HG03354 (cell line): ENCODE measurements at regions not wholly inside any gene's neighbourhood (a gene's known extent, or its start where the extent isn't known, plus 50 kb on each side); places are given as distances from the start of the nearest gene placed in this dataset.
"Not testable (repeated sequence)": the region's sequence is repeated elsewhere in the genome, so short reads cannot be mapped to it uniquely, and the experiment has no call there.

Source experiments
- ATAC-seq: cut with Tn5 transposase; IDR thresholded peaks from one replicate; pipeline ENCODE4 v1.9.1; 2021; ENCODE audit warnings: mild to moderate bottlenecking; ENCODE audit not compliant: unreplicated experiment, poor library complexity, severe bottlenecking

- ATAC-seq, result no peak
These were observed 196.3 kb downstream of the DCDC2C start for GRCh38 chr2:3899536-3900155.

- no peak for ATAC-seq
These were observed 198.8 kb downstream of the DCDC2C start for GRCh38 chr2:3902131-3902530.

- no peak for ATAC-seq
These were observed 200.7 kb downstream of the DCDC2C start for GRCh38 chr2:3904061-3904460.

DNA sequence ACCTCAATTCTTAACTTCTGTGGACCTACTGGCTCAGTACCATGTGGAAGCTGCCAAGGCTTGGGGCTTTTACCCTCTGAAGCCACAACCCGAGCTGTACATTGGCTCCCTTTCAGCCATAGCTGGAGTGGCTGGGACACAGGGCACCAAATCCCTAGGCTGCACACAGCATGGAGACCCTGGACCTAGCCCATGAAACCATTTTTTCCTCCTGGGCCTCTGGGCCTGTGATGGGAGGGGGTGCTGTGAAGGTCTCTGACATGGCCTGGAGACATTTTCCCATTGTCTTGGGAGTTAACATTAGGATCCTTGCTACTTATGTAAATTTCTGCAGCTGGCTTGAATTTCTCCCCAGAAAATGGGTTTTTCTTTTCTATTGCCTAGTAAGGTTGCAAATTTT, 205.1 kb downstream of the DCDC2C start:
- not testable (repeated sequence) for ATAC-seq

- no peak for ATAC-seq
These were observed 208.6 kb downstream of the DCDC2C start for GRCh38 chr2:3911882-3912455.

DNA sequence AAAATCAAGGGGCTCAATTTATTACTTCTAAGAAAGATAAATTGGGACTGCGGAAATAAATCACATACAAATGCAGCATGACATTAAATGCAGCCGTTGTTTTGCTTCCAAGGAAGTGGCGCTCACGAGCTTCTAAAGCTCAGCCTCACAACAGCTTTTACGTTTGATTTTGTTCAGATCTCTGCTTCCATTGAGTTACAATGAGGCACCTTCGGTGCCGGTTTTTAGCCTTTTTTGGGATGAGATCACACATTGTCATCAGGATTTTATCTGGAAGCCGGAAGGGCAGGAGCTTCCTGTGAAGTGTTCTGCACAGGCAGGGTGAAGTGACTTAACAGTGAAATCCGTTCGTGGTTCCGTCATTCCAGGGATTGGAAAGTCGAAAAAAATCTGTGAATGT, 209.8 kb downstream of the DCDC2C start:
- ATAC-seq, result no peak

DNA sequence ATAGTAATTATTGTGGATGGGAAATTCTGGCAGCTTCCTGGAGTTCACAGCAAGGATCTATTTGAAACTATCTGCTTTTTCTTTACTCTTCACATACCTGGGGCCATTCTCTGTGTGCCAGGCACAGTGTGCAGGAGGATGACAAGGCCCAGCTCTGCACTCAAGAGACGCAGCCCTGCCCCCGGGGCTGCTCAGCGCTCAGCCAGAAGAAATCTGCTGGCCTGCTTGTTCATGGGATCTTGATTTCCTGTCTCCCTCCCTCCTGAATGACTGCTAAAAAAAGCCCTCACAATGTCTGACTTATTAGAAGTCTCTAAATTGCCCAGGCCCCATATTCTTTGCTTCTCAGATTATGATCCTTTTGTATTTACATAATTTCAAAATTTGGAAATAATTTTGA, 210.9 kb downstream of the DCDC2C start:
- ATAC-seq, result no peak

DNA sequence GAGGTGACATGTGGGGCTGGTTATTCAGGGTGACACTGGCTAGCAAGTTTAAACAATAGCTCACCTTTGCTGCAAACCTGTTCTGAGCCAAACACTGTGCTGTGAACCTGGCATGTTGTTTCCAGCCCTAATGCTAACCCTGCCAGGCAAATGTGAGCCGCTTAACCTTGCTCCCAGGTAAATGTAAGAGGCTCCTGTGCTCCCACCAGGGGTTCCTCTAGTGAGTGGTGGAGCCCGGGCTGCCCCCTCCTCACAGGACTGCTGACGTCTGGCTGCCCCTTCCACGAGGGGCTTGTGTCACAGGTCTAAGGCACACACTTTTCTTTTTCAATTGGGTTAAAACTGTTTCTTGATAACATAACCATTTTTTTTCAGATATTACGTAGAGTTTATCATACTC, 223.7 kb downstream of the DCDC2C start:
- ATAC-seq, result no peak

DNA sequence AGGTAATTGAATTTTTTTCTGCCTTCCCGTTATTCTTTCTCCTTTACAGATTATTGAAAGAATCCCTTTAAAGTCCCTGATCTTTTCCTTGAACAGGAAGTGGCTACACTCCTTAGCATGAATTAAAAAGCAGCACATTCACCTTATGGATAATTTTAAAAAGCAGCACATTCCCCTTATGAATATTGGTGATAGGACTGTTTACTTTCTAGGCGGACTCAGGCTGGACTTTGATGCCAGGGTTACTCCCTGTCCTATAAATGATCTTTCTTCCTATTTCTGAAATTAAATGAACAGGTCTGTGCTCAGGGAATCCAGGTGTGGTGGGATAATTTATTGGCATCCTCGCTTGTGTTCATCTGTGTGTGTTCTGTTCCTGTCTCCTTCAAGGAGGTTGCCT, 226.0 kb downstream of the DCDC2C start:
- ATAC-seq, result no peak

DNA sequence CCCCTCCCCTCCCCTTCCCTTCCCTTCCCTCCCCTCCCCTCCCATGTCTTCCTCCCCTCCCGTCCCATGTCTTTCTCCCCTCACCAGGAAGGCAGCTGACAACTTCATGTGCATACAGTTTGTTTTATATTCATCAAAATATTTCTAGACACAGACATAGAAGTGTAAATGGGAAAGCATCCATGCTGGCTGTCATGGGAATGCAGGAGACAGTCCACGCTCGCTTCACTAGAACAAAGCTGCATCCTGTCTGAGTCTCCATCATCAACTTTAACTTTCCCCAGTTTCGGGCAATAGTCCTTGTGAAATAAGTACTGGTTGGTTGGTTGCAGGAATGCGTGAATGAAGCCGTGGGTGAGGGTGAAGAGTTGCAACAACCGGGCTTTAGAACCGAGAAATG, 226.9 kb downstream of the DCDC2C start:
- no peak for ATAC-seq

DNA sequence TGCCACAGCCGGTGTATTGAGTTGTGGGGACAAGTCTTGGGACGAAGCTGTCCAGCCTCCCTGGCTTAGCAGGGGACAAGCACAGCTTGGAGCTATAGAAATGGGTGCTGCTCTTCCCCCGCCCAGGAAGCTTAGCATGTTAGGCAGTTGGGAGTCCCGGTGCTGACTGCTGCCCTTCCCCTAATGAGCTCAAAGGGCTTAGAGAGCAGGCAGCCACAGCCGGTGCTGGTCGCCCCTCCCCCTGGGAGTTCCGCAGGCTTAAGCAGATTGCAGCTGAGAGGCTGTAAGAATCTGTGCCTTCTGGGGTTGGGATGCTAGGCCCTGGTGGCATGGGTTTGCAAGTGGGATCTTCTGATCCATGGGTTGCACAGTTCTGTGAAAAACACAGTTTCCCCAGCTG, 237.3 kb downstream of the DCDC2C start:
- no peak for ATAC-seq

DNA sequence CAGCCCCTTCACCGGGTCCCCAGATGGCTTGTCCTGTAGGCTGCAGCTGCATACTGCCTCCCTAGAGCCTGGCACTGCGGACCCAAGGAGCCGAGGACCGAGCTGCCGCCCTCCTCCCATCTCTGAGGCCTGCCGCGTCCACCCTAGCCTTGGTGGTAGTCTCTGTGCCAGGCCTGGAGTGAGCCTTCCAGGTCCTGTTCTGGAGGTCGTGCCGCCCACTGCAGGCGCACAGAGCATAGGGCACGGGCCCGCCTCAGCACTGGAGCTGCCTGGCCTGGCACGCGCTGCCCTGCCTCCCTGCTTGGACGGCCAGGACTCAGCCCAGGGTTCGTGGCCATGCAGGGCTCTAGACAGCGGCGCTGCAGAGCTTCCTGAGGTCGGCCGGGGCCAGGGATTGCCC, 239.5 kb downstream of the DCDC2C start:
- ATAC-seq, result no peak

DNA sequence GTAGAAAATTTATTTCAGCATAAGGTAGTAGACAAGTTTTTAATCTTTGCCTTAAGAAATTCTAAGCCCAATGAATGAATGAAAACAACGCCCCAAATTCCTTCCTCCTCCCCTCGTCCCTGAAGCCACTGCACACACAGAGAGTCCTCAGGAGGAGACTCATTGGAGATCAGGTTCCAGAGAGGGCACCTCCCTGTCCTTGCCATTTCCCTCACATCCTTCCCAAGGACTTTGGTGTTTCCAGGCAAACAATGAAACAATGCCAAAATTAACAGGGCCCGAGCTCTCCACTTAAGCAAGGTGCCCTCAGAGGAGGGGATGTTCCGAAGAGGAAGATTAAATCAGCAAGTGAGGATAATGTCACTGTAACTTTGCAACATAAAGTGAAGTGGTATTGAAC, 240.7 kb downstream of the DCDC2C start:
- no peak for ATAC-seq

DNA sequence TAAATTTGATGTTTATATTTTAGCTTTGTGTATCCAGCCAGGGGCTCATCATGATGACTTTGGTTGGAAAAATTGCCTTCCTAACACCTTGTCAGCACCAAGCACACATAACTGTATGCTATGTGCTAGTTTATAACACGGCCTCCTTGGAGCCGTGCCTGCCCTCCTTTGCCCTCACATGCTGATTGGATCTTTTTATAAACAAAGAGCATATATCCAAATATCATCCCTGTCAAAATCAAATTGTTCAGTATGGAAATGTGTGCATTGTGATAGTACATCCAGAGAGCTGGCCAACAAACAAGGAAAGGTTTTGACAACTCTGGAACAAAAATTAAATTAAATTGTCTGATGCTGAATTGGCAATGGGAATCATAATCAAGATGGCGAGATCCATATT, 241.5 kb downstream of the DCDC2C start:
- no peak for ATAC-seq

DNA sequence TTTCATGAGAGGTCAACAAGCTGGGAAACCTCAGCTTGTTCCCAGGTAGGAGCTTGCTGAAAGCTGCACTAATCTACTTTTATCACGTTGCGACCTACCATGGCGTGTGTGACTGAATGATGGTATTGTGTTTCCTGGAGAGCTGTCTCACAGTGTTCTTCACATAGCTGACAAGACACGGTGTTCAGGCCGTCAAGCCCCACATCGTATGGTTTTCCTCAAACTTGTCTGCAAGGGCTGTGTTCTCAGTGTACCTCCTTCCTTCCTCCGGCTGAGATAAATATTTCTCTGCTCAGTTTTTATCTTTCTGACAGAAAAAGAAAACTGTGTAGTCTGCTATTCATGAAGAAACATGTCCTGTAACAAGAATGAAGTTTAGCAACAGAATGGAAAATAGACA, 244.8 kb downstream of the DCDC2C start:
- ATAC-seq, result no peak

GRCh38 chr2:3951131-3951954, 248.0 kb downstream of the DCDC2C start:
- no peak for ATAC-seq

GRCh38 chr2:3952866-3953516, 249.6 kb downstream of the DCDC2C start:
- no peak for ATAC-seq

GRCh38 chr2:3954261-3954660, 250.9 kb downstream of the DCDC2C start:
- ATAC-seq, result no peak

GRCh38 chr2:3956406-3956805, 253.0 kb downstream of the DCDC2C start:
- ATAC-seq, result no peak

DNA sequence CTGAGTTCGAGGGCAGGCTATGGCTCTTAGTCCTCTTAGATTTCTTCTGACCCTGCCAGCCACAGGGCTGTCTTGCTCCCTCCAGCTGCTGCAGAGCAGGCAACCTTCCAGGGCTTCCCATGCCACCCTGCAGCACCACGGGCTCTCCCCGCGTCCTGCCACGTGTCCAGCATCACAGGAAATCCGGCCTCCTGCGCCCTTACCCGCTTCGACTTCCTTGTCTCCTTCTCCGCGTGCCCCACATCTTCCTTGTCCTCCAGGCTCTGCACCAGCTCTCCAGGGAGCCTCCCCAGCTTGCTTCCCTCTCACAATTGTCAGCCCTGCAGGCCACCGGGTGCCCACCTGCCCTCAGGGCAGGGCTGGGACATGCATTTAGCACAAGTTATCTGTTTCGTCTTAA, 253.5 kb downstream of the DCDC2C start:
- ATAC-seq, result no peak

GRCh38 chr2:3958465-3958864, 255.1 kb downstream of the DCDC2C start:
- no peak for ATAC-seq
